Osteocyte (in vitro differentiated cells): ENCODE measurements at regions not wholly inside any gene's neighbourhood (a gene's known extent, or its start where the extent isn't known, plus 50 kb on each side); places are given as distances from the start of the nearest gene placed in this dataset.

Source experiments
- DNase-seq: peaks from one replicate; pipeline ENCODE4 v3.0.0; 2021; ENCODE audit warnings: mixed read lengths; ENCODE audit not compliant: unreplicated experiment; ENCODE audit errors: extremely low spot score
- H3K27ac Mint-ChIP-seq: one replicate; pipeline ENCODE4 v1.8.0; 2021; ENCODE audit warnings: mild to moderate bottlenecking, mixed read lengths; ENCODE audit not compliant: unreplicated experiment
- H3K27me3 Mint-ChIP-seq: one replicate; pipeline ENCODE4 v1.8.0; 2021; ENCODE audit warnings: mixed read lengths; ENCODE audit not compliant: unreplicated experiment
- H3K36me3 Mint-ChIP-seq: one replicate; pipeline ENCODE4 v1.8.0; 2021; ENCODE audit warnings: mixed read lengths; ENCODE audit not compliant: unreplicated experiment
- H3K4me1 Mint-ChIP-seq: one replicate; pipeline ENCODE4 v1.8.0; 2021; ENCODE audit warnings: mixed read lengths; ENCODE audit not compliant: unreplicated experiment
- H3K4me3 Mint-ChIP-seq: one replicate; pipeline ENCODE4 v1.8.0; 2021; ENCODE audit warnings: mild to moderate bottlenecking, moderate library complexity, mixed read lengths; ENCODE audit not compliant: unreplicated experiment
- H3K9me3 Mint-ChIP-seq: one replicate; pipeline ENCODE4 v1.8.0; 2021; ENCODE audit warnings: mixed read lengths; ENCODE audit not compliant: unreplicated experiment
- CTCF ChIP-seq: fragments of 200-600 bp; sonication (generic); IDR thresholded peaks from 2 replicates; pipeline ENCODE4 v1.5.0; 2021; ENCODE audit warnings: antibody characterized with exemption, mild to moderate bottlenecking, moderate library complexity

DNA sequence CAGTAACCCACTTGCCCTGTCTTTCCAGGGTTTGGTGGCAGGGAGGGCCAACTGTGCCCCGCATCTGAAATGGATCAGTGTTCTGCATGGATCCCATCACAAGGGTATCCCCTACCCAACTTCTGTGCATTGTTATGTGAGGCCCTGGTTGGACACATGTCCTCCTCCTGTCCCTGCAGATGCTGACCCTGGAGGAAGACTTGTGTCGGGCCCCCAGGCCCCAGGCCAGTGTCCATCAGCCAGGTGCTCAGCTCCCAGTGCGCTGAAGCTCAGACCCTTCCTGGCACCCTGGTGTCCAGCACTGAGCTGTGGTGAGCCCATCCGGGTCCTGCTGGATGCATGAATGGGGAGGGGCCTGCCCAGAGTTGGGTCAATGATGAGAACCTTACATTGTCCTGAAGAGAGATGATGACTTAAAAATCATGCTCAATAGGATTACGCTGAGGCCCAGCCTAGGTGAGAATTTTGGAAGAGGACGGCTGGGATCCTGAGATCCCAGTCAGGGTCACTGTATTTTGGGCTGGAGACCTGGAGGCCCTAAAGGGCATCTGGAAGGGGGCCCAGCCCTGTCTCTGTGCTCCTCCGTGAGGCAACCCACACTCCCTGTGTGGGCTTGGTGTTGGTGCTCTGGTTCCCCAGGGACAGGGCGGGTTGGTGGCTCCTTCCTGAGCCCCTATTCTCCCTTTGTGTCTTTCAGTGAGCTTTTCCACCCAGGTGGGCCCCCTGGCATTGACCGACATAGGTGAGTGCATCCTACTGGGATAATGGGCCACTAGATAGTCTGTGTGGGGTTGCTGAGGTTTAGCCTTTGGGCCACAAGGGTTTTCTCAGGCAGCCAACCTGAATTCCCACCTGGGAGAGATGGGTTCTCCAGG lies 199.1 kb downstream of the UBE3A start:
- no peak overlapping the region for H3K27ac Mint-ChIP-seq

GRCh38 chr15:25240461-25241021 lies 198.3 kb downstream of the UBE3A start:
- TF ChIP-seq CTCF = no peak
- DNase-seq = no peak
- H3K9me3 Mint-ChIP-seq = peaks cover 8% of the 10 kb centered on the region
- H3K4me3 Mint-ChIP-seq = no peak overlapping the region
- H3K4me1 Mint-ChIP-seq = no peaks in the 10 kb centered on the region
- no peak overlapping the region for H3K27ac Mint-ChIP-seq
- no peaks in the 10 kb centered on the region for H3K27me3 Mint-ChIP-seq
- H3K36me3 Mint-ChIP-seq = no peaks in the 10 kb centered on the region

More for the DNA sequence above, 199.1 kb downstream of the UBE3A start:
- no peaks in the 10 kb centered on the region for H3K4me1 Mint-ChIP-seq
- no peaks in the 10 kb centered on the region for H3K36me3 Mint-ChIP-seq
- H3K9me3 Mint-ChIP-seq = peaks cover 4% of the 10 kb centered on the region
- no peak for TF ChIP-seq CTCF
- H3K4me3 Mint-ChIP-seq = no peak overlapping the region
- H3K27me3 Mint-ChIP-seq = no peaks in the 10 kb centered on the region
- DNase-seq = no peak

DNA sequence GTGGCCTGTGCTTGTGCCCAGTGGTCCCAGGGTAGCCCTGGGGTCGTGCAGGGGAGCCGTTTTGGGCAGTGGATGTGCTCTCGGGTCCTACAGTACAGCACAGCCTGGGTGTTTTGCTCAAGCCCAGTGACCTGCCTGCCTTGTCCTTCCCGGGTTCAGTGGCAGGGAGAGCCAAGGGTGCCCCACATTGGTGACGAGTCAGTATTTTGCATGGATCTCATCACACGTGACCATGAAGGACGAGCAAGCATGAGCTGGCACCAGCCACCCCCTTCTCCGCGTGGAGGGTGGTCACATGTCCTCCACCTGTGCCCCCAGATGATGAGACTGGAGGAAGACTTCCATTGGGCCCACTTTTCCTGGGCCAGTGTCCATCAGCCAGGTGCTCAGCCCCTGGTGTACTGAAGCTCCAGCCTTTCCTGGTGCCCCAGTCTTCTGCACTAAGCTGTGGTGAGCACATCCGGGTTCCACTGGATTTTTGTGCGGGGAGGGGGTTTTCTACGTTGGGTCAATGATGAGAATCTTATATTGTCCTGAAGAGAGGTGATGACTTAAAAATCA lies 197.5 kb downstream of the UBE3A start:
- no peaks in the 10 kb centered on the region for H3K27me3 Mint-ChIP-seq
- H3K9me3 Mint-ChIP-seq = peaks cover 8% of the 10 kb centered on the region
- H3K4me1 Mint-ChIP-seq = no peaks in the 10 kb centered on the region
- no peak for DNase-seq
- no peak overlapping the region for H3K4me3 Mint-ChIP-seq
- TF ChIP-seq CTCF = no peak
- H3K36me3 Mint-ChIP-seq = no peaks in the 10 kb centered on the region
- H3K27ac Mint-ChIP-seq = no peak overlapping the region

DNA sequence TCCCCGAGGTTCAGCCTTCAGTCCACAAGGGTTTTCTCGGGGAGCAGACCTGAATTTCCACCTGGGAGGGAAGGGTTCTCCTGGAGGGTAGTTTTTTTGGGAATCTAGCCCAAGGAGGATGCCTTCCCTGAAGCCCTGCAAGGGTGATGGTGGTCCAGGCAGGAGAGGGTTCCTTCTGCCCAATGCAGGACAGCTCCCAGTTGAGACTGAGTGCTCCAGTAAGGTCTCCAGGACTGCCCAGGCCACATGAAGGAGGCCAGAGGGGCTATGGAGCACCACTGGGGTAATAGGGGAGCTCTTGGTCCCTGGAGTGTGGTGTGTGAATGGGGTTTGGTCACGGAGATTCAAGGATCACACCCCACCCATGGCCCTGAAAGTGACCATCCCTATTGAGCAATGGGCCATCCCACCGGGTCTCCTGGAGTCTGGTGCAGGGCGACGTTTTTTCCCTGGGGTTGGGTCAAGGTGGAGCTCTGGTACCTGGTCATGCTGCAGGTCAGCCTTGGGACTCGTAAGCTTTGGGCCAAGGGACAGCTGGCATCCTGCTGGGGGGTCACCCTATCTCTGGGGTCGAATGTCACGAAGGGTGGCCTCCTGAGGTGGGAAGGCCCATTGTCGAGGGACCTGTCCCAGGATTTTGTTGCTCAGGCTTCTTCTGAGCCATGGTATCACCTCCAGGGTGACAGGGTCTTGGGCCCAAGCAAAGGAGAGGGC lies 196.5 kb downstream of the UBE3A start:
- Mint-ChIP-seq H3K27ac (no peak overlapping the region), H3K4me3 (no peak overlapping the region), H3K27me3 (no peaks in the 10 kb centered on the region), H3K36me3 (no peaks in the 10 kb centered on the region), H3K4me1 (no peaks in the 10 kb centered on the region), H3K9me3 (peaks cover 11% of the 10 kb centered on the region)
- TF ChIP-seq CTCF = no peak
- DNase-seq = peak; percentile 76
